GM12872 (cell line): ENCODE measurements at regions not wholly inside any gene's neighbourhood (a gene's known extent, or its start where the extent isn't known, plus 50 kb on each side); places are given as distances from the start of the nearest gene placed in this dataset.

Experiments used
- CTCF ChIP-seq: IDR thresholded peaks from 3 replicates; pipeline ENCODE4 v1.5.1; 2011; ENCODE audit warnings: low read depth, mild to moderate bottlenecking, low read length, moderate library complexity; ENCODE audit not compliant: insufficient read depth

GRCh38 chr9:12204512-12204911 lies 488.7 kb upstream of the TYRP1 start:
- TF ChIP-seq CTCF = no peak

DNA sequence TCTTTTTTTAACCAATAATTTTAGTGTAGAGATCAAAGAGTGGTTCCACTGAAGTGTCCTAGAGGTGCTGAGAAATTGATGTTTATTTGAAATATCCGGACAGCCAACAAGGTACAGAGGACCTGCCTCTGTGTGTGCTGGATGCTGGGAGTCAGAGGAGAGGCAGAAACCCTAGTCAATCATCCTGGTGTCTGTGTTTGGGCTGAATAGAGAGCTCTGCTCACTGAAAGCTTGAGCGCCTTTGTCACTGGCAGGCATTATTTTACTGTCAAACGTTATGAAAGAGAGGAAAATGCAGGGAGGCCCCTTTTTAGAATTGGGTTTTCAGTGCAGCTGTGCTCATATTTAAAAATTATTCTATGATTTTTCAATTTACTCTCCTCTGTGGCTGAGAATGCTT lies 480.3 kb upstream of the TYRP1 start:
- TF ChIP-seq CTCF = no peak

GRCh38 chr9:12221470-12221869 lies 471.7 kb upstream of the TYRP1 start:
- TF ChIP-seq CTCF = no peak

DNA sequence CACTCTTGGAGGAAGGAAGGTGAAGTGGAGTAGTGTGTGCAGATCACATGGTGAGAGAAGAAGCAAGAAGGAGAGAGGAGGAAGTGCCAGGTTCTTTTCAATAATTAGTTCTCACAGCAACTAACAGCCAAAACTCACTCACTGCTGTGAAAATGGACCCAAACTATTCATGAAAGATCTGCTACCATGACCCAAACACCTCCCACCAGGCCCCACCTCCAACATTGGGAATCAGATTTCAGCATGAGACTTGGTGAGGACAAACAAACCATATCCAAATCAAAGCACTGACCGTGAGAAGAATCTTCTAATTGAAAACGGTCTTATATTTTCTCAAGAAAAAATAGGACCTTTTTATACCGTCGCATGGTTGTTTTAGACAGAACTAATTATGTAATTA lies 468.7 kb upstream of the TYRP1 start:
- no peak for TF ChIP-seq CTCF

GRCh38 chr9:12230708-12231107 lies 462.5 kb upstream of the TYRP1 start:
- no peak for TF ChIP-seq CTCF

DNA sequence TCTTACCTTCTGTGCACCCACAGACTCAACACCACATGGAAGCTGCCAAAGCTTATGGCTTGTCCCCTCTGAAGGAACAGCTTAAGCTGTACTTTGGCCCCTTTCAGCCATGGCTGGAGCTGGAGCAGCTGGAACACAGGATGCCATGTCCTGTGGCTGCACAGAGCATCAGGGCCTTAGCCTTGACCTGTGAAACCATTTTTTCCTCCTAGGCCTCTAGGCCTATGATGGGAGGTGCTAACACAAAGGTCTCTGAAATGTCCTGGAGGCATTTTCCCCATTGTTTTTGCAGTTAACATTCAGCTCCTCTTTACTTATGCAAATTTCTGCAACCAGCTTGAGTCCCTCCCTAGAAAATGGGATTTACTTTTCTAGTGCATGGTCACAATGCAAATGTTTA lies 461.4 kb upstream of the TYRP1 start:
- no peak for TF ChIP-seq CTCF

DNA sequence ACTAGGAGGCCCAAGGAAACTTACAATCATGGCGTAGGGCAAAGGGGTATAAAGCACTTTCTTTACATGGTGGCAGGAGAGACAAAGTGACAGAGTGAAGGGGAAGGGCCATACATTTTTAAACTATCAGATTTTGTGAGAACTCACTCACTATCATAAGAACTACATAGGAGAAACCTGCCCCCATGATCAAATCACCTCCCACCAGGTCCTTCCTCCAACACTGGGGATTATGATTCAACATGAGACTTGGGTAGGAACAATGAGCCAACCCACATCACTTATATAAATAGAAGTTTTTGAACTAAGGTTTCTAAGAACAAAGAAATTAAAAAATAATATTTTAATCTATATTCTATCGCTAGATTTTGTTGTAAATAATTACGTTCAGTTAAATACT lies 460.3 kb upstream of the TYRP1 start:
- no peak for TF ChIP-seq CTCF

- no peak for TF ChIP-seq CTCF
Observed at GRCh38 chr9:12253941-12254340, 439.2 kb upstream of the TYRP1 start.
